Small intestine (tissue), 7 donors: ENCODE measurements at regions not wholly inside any gene's neighbourhood (a gene's known extent, or its start where the extent isn't known, plus 50 kb on each side); places are given as distances from the start of the nearest gene placed in this dataset.

Experiments
- DNase-seq, 2 donors: peaks; one replicate each; pipeline versions ENCODE4 v3.0.0 to v3.0.0-alpha.2; 2013
- FAIRE-seq: peaks from 2 replicates; lab custom pipeline; 2012; peaks lifted over from hg19 to GRCh38; lab: Jason Lieb, UNC
- H3K27ac ChIP-seq, 3 donors: one replicate each; pipeline ENCODE4 v1.5.1; 2013; ENCODE audit warnings: low read length in 2 of 3, mild to moderate bottlenecking in 2 of 3, control low read depth in 1 of 3, inconsistent platforms in 1 of 3, low read depth in 1 of 3, moderate library complexity in 1 of 3
- H3K27me3 ChIP-seq, 3 donors: one replicate each; pipeline ENCODE4 v1.6.1; 2013; ENCODE audit warnings: low read length in 3 of 3, inconsistent platforms in 1 of 3; ENCODE audit not compliant: control insufficient read depth in 3 of 3, insufficient read depth in 3 of 3
- H3K36me3 ChIP-seq, 3 donors: one replicate each; pipeline ENCODE4 v1.6.1; 2013; ENCODE audit warnings: low read length in 3 of 3, inconsistent platforms in 1 of 3, low read depth in 1 of 3, mild to moderate bottlenecking in 1 of 3, moderate library complexity in 1 of 3; ENCODE audit not compliant: control insufficient read depth in 3 of 3, insufficient read depth in 2 of 3
- H3K4me1 ChIP-seq, 3 donors: one replicate each; pipeline ENCODE4 v1.6.1; 2013; ENCODE audit warnings: low read length in 2 of 3, inconsistent platforms in 1 of 3, low read depth in 1 of 3, mild to moderate bottlenecking in 1 of 3, moderate library complexity in 1 of 3; ENCODE audit not compliant: control insufficient read depth in 3 of 3, insufficient read depth in 2 of 3
- H3K4me3 ChIP-seq, 3 donors: one replicate each; pipeline ENCODE4 v1.5.1; 2013; ENCODE audit warnings: low read length in 3 of 3, control low read depth in 1 of 3, inconsistent platforms in 1 of 3, low read depth in 1 of 3, mild to moderate bottlenecking in 1 of 3, moderate library complexity in 1 of 3
- H3K9me3 ChIP-seq, 2 donors: one replicate each; pipeline ENCODE4 v1.6.1; 2013; ENCODE audit warnings: low read depth in 1 of 2, low read length in 1 of 2; ENCODE audit not compliant: control insufficient read depth in 2 of 2, insufficient read depth in 1 of 2
- WGBS, 3 donors: extraction: QIAGEN DNeasy Blood & Tissue Kit; methylation state at CpG; one replicate each; pipeline ENCODE4 v1.1.7; 2013; 5-methylcytosine and 5-hydroxymethylcytosine counted together
- donor health status: healthy with polysubstance abuse.
- donor health status: control.
- donor health status: control.
- donor health status: Bipolar disorder and iron deficiency.
- donor health status: healthy.

DNA sequence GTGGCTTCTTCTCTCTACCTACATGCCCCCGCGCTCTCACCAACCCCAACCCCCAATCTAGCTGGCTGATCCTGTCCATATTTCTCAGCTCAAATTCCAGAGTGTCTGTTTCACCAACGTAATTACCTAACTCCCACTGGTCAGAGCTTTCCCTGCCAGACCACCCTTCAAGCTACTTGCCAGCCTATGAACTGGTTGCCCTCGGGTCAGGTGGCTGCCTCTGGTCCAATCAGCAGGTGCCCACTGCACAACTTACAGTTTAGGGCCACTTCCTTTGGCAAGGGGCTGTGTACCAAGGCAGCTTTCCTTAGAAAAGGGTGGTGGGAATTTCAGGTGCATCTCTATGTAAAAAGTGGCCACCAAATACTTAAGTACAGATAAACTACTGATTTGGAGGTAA, 92.2 kb upstream of the SLC30A5 start:
- 91 to 95% (median 92%) methylated on average over 4 of the region's 4 CpGs for WGBS, 3 donors
- no peak for FAIRE-seq
- Histone ChIP-seq H3K4me3 (no peak overlapping the region), H3K36me3 (no peaks in the 10 kb centered on the region), H3K27ac (no peak overlapping the region), H3K4me1 (no peaks in the 10 kb centered on the region), H3K9me3 (no peaks in the 10 kb centered on the region), H3K27me3 (no peaks in the 10 kb centered on the region)
- no peak for DNase-seq

GRCh38 chr5:69004127-69004526, 89.7 kb upstream of the SLC30A5 start:
- Histone ChIP-seq H3K27me3 (no peaks in the 10 kb centered on the region), H3K36me3 (no peaks in the 10 kb centered on the region), H3K9me3 (no peaks in the 10 kb centered on the region), H3K27ac (no peak overlapping the region), H3K4me3 (no peak overlapping the region), H3K4me1 (no peaks in the 10 kb centered on the region)
- WGBS, 3 donors: 74 to 83% (median 80%) methylated on average over 3 of the region's 3 CpGs
- DNase-seq: no peak
- no peak for FAIRE-seq

GRCh38 chr5:69004676-69005075, 89.1 kb upstream of the SLC30A5 start:
- 75 to 90% (median 90%) methylated on average over 3 of the region's 3 CpGs for WGBS, 3 donors
- H3K36me3 ChIP-seq: no peaks in the 10 kb centered on the region
- H3K9me3 ChIP-seq: no peaks in the 10 kb centered on the region
- H3K4me1 ChIP-seq: no peaks in the 10 kb centered on the region
- DNase-seq (no peak), FAIRE-seq (no peak)
- H3K4me3 ChIP-seq: no peak overlapping the region
- no peaks in the 10 kb centered on the region for H3K27me3 ChIP-seq
- no peak overlapping the region for H3K27ac ChIP-seq

DNA sequence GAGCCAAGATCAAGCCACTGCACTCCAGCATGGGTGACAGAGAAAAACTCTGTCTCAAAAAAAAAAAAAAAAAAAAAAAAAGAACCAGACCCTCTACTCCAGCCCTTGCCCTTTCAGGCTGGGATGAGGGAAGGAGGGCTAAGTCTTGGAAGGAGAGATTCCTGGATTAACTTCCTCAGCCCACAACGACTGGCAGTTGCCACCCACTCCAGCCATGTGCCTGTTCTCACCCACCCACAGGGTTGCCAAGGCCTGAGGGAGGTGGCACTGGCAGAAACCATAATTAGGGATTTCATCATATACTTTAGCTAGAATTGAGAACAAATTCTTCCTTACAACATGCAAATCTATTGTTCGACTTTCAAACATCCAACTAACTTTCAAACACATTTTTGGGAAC, 87.8 kb upstream of the SLC30A5 start:
- H3K4me3 ChIP-seq: no peak overlapping the region
- no peak for FAIRE-seq
- H3K36me3 ChIP-seq: no peaks in the 10 kb centered on the region
- no peaks in the 10 kb centered on the region for H3K9me3 ChIP-seq
- no peaks in the 10 kb centered on the region for H3K4me1 ChIP-seq
- H3K27me3 ChIP-seq: no peaks in the 10 kb centered on the region
- DNase-seq: no peak
- WGBS, 3 donors: 74 to 79% (median 74%) methylated on average over 2 of the region's 2 CpGs
- H3K27ac ChIP-seq: no peak overlapping the region

GRCh38 chr5:69007163-69007562, 86.7 kb upstream of the SLC30A5 start:
- H3K4me1 ChIP-seq: no peaks in the 10 kb centered on the region
- 58 to 61% (median 60%) methylated on average over 4 of the region's 4 CpGs for WGBS, 3 donors
- H3K27me3 ChIP-seq: no peaks in the 10 kb centered on the region
- DNase-seq: no peak
- no peaks in the 10 kb centered on the region for H3K36me3 ChIP-seq
- no peak overlapping the region for H3K27ac ChIP-seq
- H3K9me3 ChIP-seq: no peaks in the 10 kb centered on the region
- no peak for FAIRE-seq
- H3K4me3 ChIP-seq: no peak overlapping the region

- no peaks in the 10 kb centered on the region for H3K36me3 ChIP-seq
- DNase-seq (peak; percentile 72 to 73), FAIRE-seq (no peak)
- no peaks in the 10 kb centered on the region for H3K9me3 ChIP-seq
- H3K27ac ChIP-seq: no peak overlapping the region
- H3K4me3 ChIP-seq: no peak overlapping the region
- no peaks in the 10 kb centered on the region for H3K27me3 ChIP-seq
- 6 to 16% (median 14%) methylated on average over 4 of the region's 4 CpGs for WGBS, 3 donors
- no peaks in the 10 kb centered on the region for H3K4me1 ChIP-seq
Observed at GRCh38 chr5:69007726-69008368, 86.0 kb upstream of the SLC30A5 start.

GRCh38 chr5:69010476-69010875, 83.3 kb upstream of the SLC30A5 start:
- H3K9me3 ChIP-seq: no peaks in the 10 kb centered on the region
- no peak for DNase-seq
- no peak overlapping the region for H3K4me3 ChIP-seq
- no peaks in the 10 kb centered on the region for H3K36me3 ChIP-seq
- no peaks in the 10 kb centered on the region for H3K27me3 ChIP-seq
- H3K27ac ChIP-seq: no peak overlapping the region
- WGBS, 3 donors: 78 to 81% (median 80%) methylated on average over 4 of the region's 4 CpGs
- no peak for FAIRE-seq
- H3K4me1 ChIP-seq: no peaks in the 10 kb centered on the region

DNA sequence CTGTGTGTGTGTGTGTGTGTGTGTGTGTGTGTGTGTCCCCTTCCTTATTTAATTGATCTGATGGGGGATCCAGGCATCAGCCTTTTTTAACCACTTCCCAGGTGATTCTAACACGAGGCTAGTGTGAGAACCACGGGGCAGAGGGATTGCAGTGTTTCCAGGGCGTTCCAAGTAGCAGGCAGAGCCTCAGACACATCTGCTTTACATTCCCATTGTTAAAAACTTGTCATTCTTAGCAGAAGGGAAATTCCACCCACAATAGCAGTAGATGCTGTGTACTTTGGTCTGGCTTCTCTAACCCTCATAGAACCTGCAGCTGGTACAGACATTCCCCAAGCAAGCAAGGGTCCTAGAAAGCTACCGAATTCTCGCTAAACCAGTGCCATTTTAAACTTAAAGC, 81.9 kb upstream of the SLC30A5 start:
- Histone ChIP-seq H3K4me3 (no peak overlapping the region), H3K4me1 (no peaks in the 10 kb centered on the region), H3K27me3 (no peaks in the 10 kb centered on the region), H3K36me3 (no peaks in the 10 kb centered on the region), H3K9me3 (no peaks in the 10 kb centered on the region), H3K27ac (no peak overlapping the region)
- FAIRE-seq (no peak), DNase-seq (no peak)
- WGBS, 3 donors: 64 to 74% (median 71%) methylated on average over 5 of the region's 5 CpGs

- Histone ChIP-seq H3K36me3 (no peaks in the 10 kb centered on the region), H3K27ac (no peak overlapping the region), H3K9me3 (no peaks in the 10 kb centered on the region), H3K27me3 (no peaks in the 10 kb centered on the region), H3K4me3 (no peak overlapping the region), H3K4me1 (no peaks in the 10 kb centered on the region)
- no peak for DNase-seq
- WGBS, 3 donors: 92 to 96% (median 93%) methylated on average over 2 of the region's 2 CpGs
- no peak for FAIRE-seq
Observed at GRCh38 chr5:69013481-69013880, 80.3 kb upstream of the SLC30A5 start.
